Uterus (tissue), 2 donors: ENCODE measurements at regions not wholly inside any gene's neighbourhood (a gene's known extent, or its start where the extent isn't known, plus 50 kb on each side); places are given as distances from the start of the nearest gene placed in this dataset.

ENCODE experiments used
- POLR2A ChIP-seq, 2 donors: fragments of 450-650 bp; IDR thresholded peaks; one replicate each; pipeline ENCODE4 v1.6.1; 2016; ENCODE audit warnings: antibody characterized with exemption in 2 of 2, mild to moderate bottlenecking in 1 of 2, moderate library complexity in 1 of 2
- TF ChIP-seq, protein P1 (sequence below), 4 experiments: fragments of 200-600 bp in 2 of 4; fragments of 450-650 bp in 2 of 4; sonication (generic) in 2 of 4; IDR thresholded peaks; one replicate each; pipeline ENCODE4 v1.5.1; 2016 to 2019; ENCODE audit warnings: antibody characterized with exemption in 4 of 4, mild to moderate bottlenecking in 2 of 4, moderate library complexity in 1 of 4

DNA sequence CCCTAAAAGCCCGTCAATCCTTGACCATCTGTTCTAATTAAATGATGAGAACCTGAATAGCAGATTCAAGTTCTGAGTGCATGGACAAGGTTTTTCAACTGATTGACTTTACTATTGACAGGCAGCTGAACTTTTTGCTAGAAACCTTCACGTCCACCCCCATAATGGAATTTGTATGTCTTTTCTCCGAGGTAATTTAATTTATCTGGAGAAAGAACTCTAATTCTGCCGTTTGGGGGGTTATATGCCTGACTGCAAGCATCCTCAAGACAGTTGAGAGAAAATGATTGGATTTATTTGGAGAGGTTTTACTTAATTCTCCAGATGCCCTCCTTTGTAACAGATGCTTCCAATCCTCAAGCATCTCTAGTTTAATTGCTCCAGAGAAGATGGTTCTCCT is 1053.4 kb upstream of the AUTS2 start:
- TF ChIP-seq, protein P1, sequence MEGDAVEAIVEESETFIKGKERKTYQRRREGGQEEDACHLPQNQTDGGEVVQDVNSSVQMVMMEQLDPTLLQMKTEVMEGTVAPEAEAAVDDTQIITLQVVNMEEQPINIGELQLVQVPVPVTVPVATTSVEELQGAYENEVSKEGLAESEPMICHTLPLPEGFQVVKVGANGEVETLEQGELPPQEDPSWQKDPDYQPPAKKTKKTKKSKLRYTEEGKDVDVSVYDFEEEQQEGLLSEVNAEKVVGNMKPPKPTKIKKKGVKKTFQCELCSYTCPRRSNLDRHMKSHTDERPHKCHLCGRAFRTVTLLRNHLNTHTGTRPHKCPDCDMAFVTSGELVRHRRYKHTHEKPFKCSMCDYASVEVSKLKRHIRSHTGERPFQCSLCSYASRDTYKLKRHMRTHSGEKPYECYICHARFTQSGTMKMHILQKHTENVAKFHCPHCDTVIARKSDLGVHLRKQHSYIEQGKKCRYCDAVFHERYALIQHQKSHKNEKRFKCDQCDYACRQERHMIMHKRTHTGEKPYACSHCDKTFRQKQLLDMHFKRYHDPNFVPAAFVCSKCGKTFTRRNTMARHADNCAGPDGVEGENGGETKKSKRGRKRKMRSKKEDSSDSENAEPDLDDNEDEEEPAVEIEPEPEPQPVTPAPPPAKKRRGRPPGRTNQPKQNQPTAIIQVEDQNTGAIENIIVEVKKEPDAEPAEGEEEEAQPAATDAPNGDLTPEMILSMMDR (IDR thresholded peaks at IDR 0.05), result no peak
- no peak for TF ChIP-seq POLR2A (IDR thresholded peaks at IDR 0.05)
